ENCODE measurements at regions not wholly inside any gene's neighbourhood (a gene's known extent, or its start where the extent isn't known, plus 50 kb on each side); places are given as distances from the start of the nearest gene placed in this dataset.
"Not testable (repeated sequence)": the region's sequence is repeated elsewhere in the genome, so short reads cannot be mapped to it uniquely, and the experiment has no call there.

GRCh38 chrY:16409206-16409923 is 1470.7 kb downstream of the CDY2B start:
- H3K4me2 ChIP-seq (ENCODE audit: insufficient read depth, low read length, poor library complexity, severe bottlenecking); H3K36me3 ChIP-seq (replicated peaks in 1 of 2; ENCODE audit: control insufficient read depth in 2 of 2, insufficient read depth in 2 of 2, low read length in 2 of 2); H3K4me3 ChIP-seq (ENCODE audit: low read length in 2 of 2); H3K27ac ChIP-seq (replicated peaks; ENCODE audit: low read length); H3K9ac ChIP-seq (ENCODE audit: low read depth, low read length, poor library complexity); H2BK5ac ChIP-seq (ENCODE audit: low read length); H3K4me1 ChIP-seq (ENCODE audit: control insufficient read depth in 2 of 2, insufficient read depth in 1 of 2, low read depth in 1 of 2, low read length in 2 of 2); H2AFZ ChIP-seq (ENCODE audit: low read length); H4K91ac ChIP-seq (ENCODE audit: low read depth, low read length, poor library complexity); H2BK120ac ChIP-seq (ENCODE audit: low read depth, low read length); DNase-seq (ENCODE audit: low spot score); H2AK5ac ChIP-seq (ENCODE audit: low read depth, low read length); H3K27me3 ChIP-seq (ENCODE audit: control insufficient read depth in 3 of 3, insufficient read depth in 3 of 3, low read depth in 1 of 3, low read length in 3 of 3); H3K23ac ChIP-seq (ENCODE audit: low read depth, low read length, poor library complexity); H3K9me3 ChIP-seq (replicated peaks in 1 of 2; ENCODE audit: control insufficient read depth in 2 of 2, insufficient read depth in 1 of 2, low read depth in 1 of 2, low read length in 2 of 2); H4K8ac ChIP-seq (ENCODE audit: low read depth, low read length); H3K18ac ChIP-seq (ENCODE audit: low read length); H2BK12ac ChIP-seq (ENCODE audit: low read length); H2BK15ac ChIP-seq (ENCODE audit: low read length); H3K14ac ChIP-seq (ENCODE audit: low read length); H3K4ac ChIP-seq (ENCODE audit: low read length); H3K79me1 ChIP-seq (ENCODE audit: low read depth, low read length): not testable (repeated sequence)
- no CpG with 5 or more reads among the region's 2 CpGs for WGBS, 2 donors (ENCODE audit: extremely low coverage in 2 of 2, insufficient read length in 2 of 2, insufficient replicate concordance in 1 of 2)

DNA sequence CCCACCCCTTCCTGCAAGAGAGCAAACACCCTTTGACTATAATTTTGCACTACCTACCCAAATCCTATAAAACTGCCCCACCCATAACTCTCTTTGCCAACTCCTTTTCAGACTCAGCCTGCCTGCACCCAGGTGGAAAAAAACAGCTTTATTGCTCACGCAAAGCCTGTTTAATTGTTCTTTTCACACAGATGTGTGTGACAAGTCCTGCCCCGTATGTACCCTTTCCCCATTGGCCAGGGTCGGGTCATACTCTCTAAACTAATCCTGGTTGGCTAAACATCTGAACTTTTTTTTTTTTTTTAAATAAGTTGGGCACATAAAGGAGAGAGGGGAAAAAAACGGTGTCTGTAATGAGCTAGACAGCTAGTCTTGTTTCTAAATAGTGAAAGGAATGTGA is 1500.6 kb downstream of the CDY2B start:
- H2BK12ac ChIP-seq (ENCODE audit: low read length); H2AFZ ChIP-seq (ENCODE audit: low read length); H2BK15ac ChIP-seq (ENCODE audit: low read length); H3K9me3 ChIP-seq (replicated peaks in 1 of 2; ENCODE audit: control insufficient read depth in 2 of 2, insufficient read depth in 1 of 2, low read depth in 1 of 2, low read length in 2 of 2); H3K79me1 ChIP-seq (ENCODE audit: low read depth, low read length); H3K14ac ChIP-seq (ENCODE audit: low read length); H3K18ac ChIP-seq (ENCODE audit: low read length); H2AK5ac ChIP-seq (ENCODE audit: low read depth, low read length); H2BK120ac ChIP-seq (ENCODE audit: low read depth, low read length); H3K23ac ChIP-seq (ENCODE audit: low read depth, low read length, poor library complexity); H2BK5ac ChIP-seq (ENCODE audit: low read length); H3K4me2 ChIP-seq (ENCODE audit: insufficient read depth, low read length, poor library complexity, severe bottlenecking); H3K9ac ChIP-seq (ENCODE audit: low read depth, low read length, poor library complexity); H4K8ac ChIP-seq (ENCODE audit: low read depth, low read length); H3K27ac ChIP-seq (replicated peaks; ENCODE audit: low read length); H3K27me3 ChIP-seq (ENCODE audit: control insufficient read depth in 3 of 3, insufficient read depth in 3 of 3, low read depth in 1 of 3, low read length in 3 of 3); H3K4me1 ChIP-seq (ENCODE audit: control insufficient read depth in 2 of 2, insufficient read depth in 1 of 2, low read depth in 1 of 2, low read length in 2 of 2); H4K91ac ChIP-seq (ENCODE audit: low read depth, low read length, poor library complexity); H3K4me3 ChIP-seq (ENCODE audit: low read length in 2 of 2); H3K36me3 ChIP-seq (replicated peaks in 1 of 2; ENCODE audit: control insufficient read depth in 2 of 2, insufficient read depth in 2 of 2, low read length in 2 of 2); DNase-seq (ENCODE audit: low spot score); H3K4ac ChIP-seq (ENCODE audit: low read length): not testable (repeated sequence)
- no CpG with 5 or more reads among the region's 4 CpGs for WGBS, 2 donors (ENCODE audit: extremely low coverage in 2 of 2, insufficient read length in 2 of 2, insufficient replicate concordance in 1 of 2)

GRCh38 chrY:16341592-16341991 is 1538.4 kb downstream of the CDY2B start:
- not testable (repeated sequence) for H3K14ac ChIP-seq (ENCODE audit: low read length); H2BK120ac ChIP-seq (ENCODE audit: low read depth, low read length); H3K27me3 ChIP-seq (ENCODE audit: control insufficient read depth in 3 of 3, insufficient read depth in 3 of 3, low read depth in 1 of 3, low read length in 3 of 3); H2BK12ac ChIP-seq (ENCODE audit: low read length); H4K91ac ChIP-seq (ENCODE audit: low read depth, low read length, poor library complexity); H3K9ac ChIP-seq (ENCODE audit: low read depth, low read length, poor library complexity); H3K4me1 ChIP-seq (ENCODE audit: control insufficient read depth in 2 of 2, insufficient read depth in 1 of 2, low read depth in 1 of 2, low read length in 2 of 2); H2AFZ ChIP-seq (ENCODE audit: low read length); H3K4me2 ChIP-seq (ENCODE audit: insufficient read depth, low read length, poor library complexity, severe bottlenecking); H3K36me3 ChIP-seq (replicated peaks in 1 of 2; ENCODE audit: control insufficient read depth in 2 of 2, insufficient read depth in 2 of 2, low read length in 2 of 2); H2BK5ac ChIP-seq (ENCODE audit: low read length); H3K23ac ChIP-seq (ENCODE audit: low read depth, low read length, poor library complexity); DNase-seq (ENCODE audit: low spot score); H3K4me3 ChIP-seq (ENCODE audit: low read length in 2 of 2); H3K18ac ChIP-seq (ENCODE audit: low read length); H3K27ac ChIP-seq (replicated peaks; ENCODE audit: low read length); H3K4ac ChIP-seq (ENCODE audit: low read length); H4K8ac ChIP-seq (ENCODE audit: low read depth, low read length); H3K79me1 ChIP-seq (ENCODE audit: low read depth, low read length); H3K9me3 ChIP-seq (replicated peaks in 1 of 2; ENCODE audit: control insufficient read depth in 2 of 2, insufficient read depth in 1 of 2, low read depth in 1 of 2, low read length in 2 of 2); H2BK15ac ChIP-seq (ENCODE audit: low read length); H2AK5ac ChIP-seq (ENCODE audit: low read depth, low read length)
- WGBS, 2 donors (ENCODE audit: extremely low coverage in 2 of 2, insufficient read length in 2 of 2, insufficient replicate concordance in 1 of 2): no CpG with 5 or more reads among the region's 1 CpG

DNA sequence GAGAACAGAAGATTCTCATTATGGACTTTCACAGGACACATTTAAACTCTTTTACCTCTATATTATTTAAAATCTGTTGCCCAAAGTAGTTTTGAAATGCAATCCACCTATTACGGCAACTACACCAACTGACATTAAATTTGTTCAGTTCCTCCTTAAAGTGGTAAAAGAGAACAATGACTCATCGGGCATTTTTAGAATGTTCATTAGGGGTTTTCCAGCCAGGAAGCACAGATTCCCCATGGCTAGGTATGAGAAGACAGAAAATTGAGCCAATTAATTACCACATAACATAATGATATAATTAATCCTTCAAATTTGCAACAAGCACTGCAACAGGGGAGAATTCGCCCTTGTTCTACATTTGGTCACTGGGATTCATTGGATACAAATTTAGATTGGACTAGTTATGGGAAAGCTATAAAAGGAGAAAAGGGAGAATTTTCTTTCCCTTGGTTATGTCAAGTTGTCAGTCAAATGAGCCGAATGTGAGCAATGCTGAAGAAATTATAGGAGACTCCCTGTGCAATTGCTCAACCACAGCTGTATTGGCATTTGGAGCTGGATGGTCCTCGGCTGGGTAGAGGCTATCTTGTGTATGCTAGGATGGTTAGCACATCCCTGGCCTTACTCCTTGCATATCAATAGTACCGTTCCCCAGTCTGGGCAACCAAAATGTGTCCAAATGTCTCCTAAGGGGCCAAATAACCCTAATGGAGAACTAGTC is 1549.8 kb downstream of the CDY2B start:
- H2AK5ac ChIP-seq (ENCODE audit: low read depth, low read length); H3K4ac ChIP-seq (ENCODE audit: low read length); H3K4me3 ChIP-seq (ENCODE audit: low read length in 2 of 2); H3K27ac ChIP-seq (replicated peaks; ENCODE audit: low read length); DNase-seq (ENCODE audit: low spot score); H3K4me1 ChIP-seq (ENCODE audit: control insufficient read depth in 2 of 2, insufficient read depth in 1 of 2, low read depth in 1 of 2, low read length in 2 of 2); H3K36me3 ChIP-seq (replicated peaks in 1 of 2; ENCODE audit: control insufficient read depth in 2 of 2, insufficient read depth in 2 of 2, low read length in 2 of 2); H3K4me2 ChIP-seq (ENCODE audit: insufficient read depth, low read length, poor library complexity, severe bottlenecking); H4K8ac ChIP-seq (ENCODE audit: low read depth, low read length); H3K9ac ChIP-seq (ENCODE audit: low read depth, low read length, poor library complexity); H3K9me3 ChIP-seq (replicated peaks in 1 of 2; ENCODE audit: control insufficient read depth in 2 of 2, insufficient read depth in 1 of 2, low read depth in 1 of 2, low read length in 2 of 2); H4K91ac ChIP-seq (ENCODE audit: low read depth, low read length, poor library complexity); H2BK120ac ChIP-seq (ENCODE audit: low read depth, low read length); H3K79me1 ChIP-seq (ENCODE audit: low read depth, low read length); H3K18ac ChIP-seq (ENCODE audit: low read length); H3K27me3 ChIP-seq (ENCODE audit: control insufficient read depth in 3 of 3, insufficient read depth in 3 of 3, low read depth in 1 of 3, low read length in 3 of 3); H3K23ac ChIP-seq (ENCODE audit: low read depth, low read length, poor library complexity); H2AFZ ChIP-seq (ENCODE audit: low read length); H2BK5ac ChIP-seq (ENCODE audit: low read length); H2BK15ac ChIP-seq (ENCODE audit: low read length); H3K14ac ChIP-seq (ENCODE audit: low read length); H2BK12ac ChIP-seq (ENCODE audit: low read length): not testable (repeated sequence)
- no CpG with 5 or more reads among the region's 6 CpGs for WGBS, 2 donors (ENCODE audit: extremely low coverage in 2 of 2, insufficient read length in 2 of 2, insufficient replicate concordance in 1 of 2)

Measured in neuronal stem cell (in vitro differentiated cells).